ENCODE measurements at regions not wholly inside any gene's neighbourhood (a gene's known extent, or its start where the extent isn't known, plus 50 kb on each side); places are given as distances from the start of the nearest gene placed in this dataset.

GRCh38 chr9:97803167-97804058 is 49.6 kb upstream of the FOXE1 start:
- H3K9me3 ChIP-seq: no peaks in the 10 kb centered on the region
- H3K27ac ChIP-seq: no peak overlapping the region
- peaks cover 76% of the 10 kb centered on the region for H3K27me3 ChIP-seq
- no peaks in the 10 kb centered on the region for H3K36me3 ChIP-seq
- peaks cover 0 to 13% (median 5%) of the 10 kb centered on the region in 3 donors for H3K4me1 ChIP-seq
- peak in 3 of 4 experiments; percentile 29 to 39 (median 39) for TF ChIP-seq CTCF (IDR thresholded peaks at IDR 0.05)
- no peak for TF ChIP-seq EP300 (IDR thresholded peaks at IDR 0.05)
- TF ChIP-seq POLR2AphosphoS5 (IDR thresholded peaks at IDR 0.05): no peak
- H3K4me3 ChIP-seq: peak overlapping the region; percentile 25 to 52
- ATAC-seq: peak; percentile 93
- WGBS, 2 donors (ENCODE audit: low coverage in 1 of 2): 2 to 6% methylated on average over 4 to 23 of the region's 75 CpGs

Data from gastroesophageal sphincter (tissue), 4 donors.